K562 (cell line): ENCODE measurements at regions not wholly inside any gene's neighbourhood (a gene's known extent, or its start where the extent isn't known, plus 50 kb on each side); places are given as distances from the start of the nearest gene placed in this dataset.

Experiments
- ATAC-seq: fragments of 200-7000 bp; cut with Tn5 transposase; 3 replicates; pipeline ENCODE4 v1.9.1; 2020; ENCODE audit warnings: moderate library complexity
- BruUV-seq: library from RNA; stranded (reverse); fragments of 400-500 nt; replicated peaks from 2 replicates; lab custom pipeline; 2021; lab: Mats Ljungman, UMichigan
- CTCF ChIA-PET: fragments of 300-600 bp; formaldehyde crosslinking; extraction: SDS; loops from one replicate; lab custom pipeline; 2021; ENCODE audit warnings: low intra/inter-chr PET ratio; lab: Yijun Ruan, JAX
- POLR2A ChIA-PET: fragments of 300-600, 350-650 bp; sonication (Branson Sonifier 250); formaldehyde crosslinking; extraction: SDS; loops from one replicate; lab custom pipeline; 2021; ENCODE audit warnings: antibody characterized with exemption, inconsistent platforms; lab: Yijun Ruan, JAX
- DNase-seq, 4 experiments: peaks; one replicate each; pipeline versions ENCODE4 v3.0.0 to v3.0.0-alpha.2; 2011 to 2018; ENCODE audit warnings: low spot score in 3 of 4, mixed read lengths in 3 of 4; ENCODE audit errors: extremely low read depth in 1 of 4
- FAIRE-seq: peaks from 2 replicates; lab custom pipeline; 2011; peaks lifted over from hg19 to GRCh38; lab: Jason Lieb, UNC
- H2AFZ ChIP-seq: 2 replicates; pipeline ENCODE4 v1.6.0; 2011; ENCODE audit warnings: low read depth, low read length, control low read depth, inconsistent platforms
- H3K27ac ChIP-seq: fragments of 200-600 bp; 3 replicates; pipeline ENCODE4 v1.8.0; 2011; ENCODE audit warnings: low read depth, mild to moderate bottlenecking, control low read depth, inconsistent platforms, low read length, moderate library complexity, mixed read lengths; ENCODE audit errors: extremely low read depth
- H3K27me3 ChIP-seq, 2 experiments: fragments of 300-600 bp in 1 of 2; 2 replicates in 1 of 2; 3 replicates in 1 of 2; pipeline versions ENCODE4 v1.6.0 to v1.8.0; 2011; ENCODE audit warnings: inconsistent platforms in 2 of 2, low read length in 2 of 2, mild to moderate bottlenecking in 1 of 2, mixed read lengths in 1 of 2, moderate library complexity in 1 of 2; ENCODE audit not compliant: control insufficient read depth in 2 of 2, insufficient read depth in 2 of 2
- H3K36me3 ChIP-seq: fragments of 300-600 bp; 3 replicates; pipeline ENCODE4 v1.8.0; 2011; ENCODE audit warnings: mild to moderate bottlenecking, low read length, inconsistent platforms; ENCODE audit not compliant: control insufficient read depth, insufficient read depth
- H3K4me1 ChIP-seq, 2 experiments: fragments of 200-600 bp in 1 of 2; replicated peaks in 1 of 2; 2 replicates in 1 of 2; 3 replicates in 1 of 2; pipeline versions ENCODE4 v1.5.1 to v1.8.0; 2011; ENCODE audit warnings: inconsistent platforms in 2 of 2, low read length in 2 of 2, mild to moderate bottlenecking in 1 of 2, mixed read lengths in 1 of 2, moderate library complexity in 1 of 2; ENCODE audit not compliant: control insufficient read depth in 2 of 2, insufficient read depth in 2 of 2
- H3K4me2 ChIP-seq: 2 replicates; pipeline ENCODE4 v1.6.1; 2011; ENCODE audit warnings: low read length, control low read depth, inconsistent platforms, mixed read lengths; ENCODE audit not compliant: insufficient read depth
- H3K4me3 ChIP-seq: fragments of 200-600 bp; sonication (generic), shearing (Covaris generic); 2 replicates; pipeline ENCODE4 v1.5.1; 2016; ENCODE audit warnings: control low read depth, inconsistent platforms
- H3K79me2 ChIP-seq: fragments of 200-600 bp; 3 replicates; pipeline ENCODE4 v1.8.0; 2011; ENCODE audit warnings: low read length, inconsistent platforms; ENCODE audit not compliant: control insufficient read depth, insufficient read depth
- H3K9ac ChIP-seq, 2 experiments: 2 replicates each; pipeline versions ENCODE4 v1.6.0 to v1.6.1; 2011; ENCODE audit warnings: low read depth in 2 of 2, low read length in 2 of 2, control low read depth in 1 of 2, inconsistent platforms in 1 of 2, mild to moderate bottlenecking in 1 of 2, mixed read lengths in 1 of 2; ENCODE audit not compliant: insufficient read depth in 1 of 2
- H3K9me1 ChIP-seq: one replicate; pipeline ENCODE4 v1.6.0; 2011; ENCODE audit warnings: inconsistent platforms, mild to moderate bottlenecking, low read length, moderate library complexity; ENCODE audit not compliant: control insufficient read depth, insufficient read depth
- H3K9me3 ChIP-seq: replicated peaks from 2 replicates; pipeline ENCODE4 v1.5.1; 2011; ENCODE audit warnings: low read depth, low read length, inconsistent platforms; ENCODE audit not compliant: control insufficient read depth, insufficient read depth
- H4K20me1 ChIP-seq: replicated peaks from 2 replicates; pipeline ENCODE4 v1.6.1; 2011; ENCODE audit warnings: low read length, inconsistent platforms, mixed read lengths; ENCODE audit not compliant: control insufficient read depth, insufficient read depth
- ARID2 ChIP-seq: fragments of 450-650 bp; IDR thresholded peaks from 2 replicates; pipeline ENCODE4 v1.6.1; 2017; ENCODE audit warnings: antibody characterized with exemption, mild to moderate bottlenecking
- FOXJ2 ChIP-seq: fragments of 200-800 bp; sonication (Bioruptor generic); IDR thresholded peaks from 2 replicates; pipeline ENCODE4 v1.6.1; 2016; ENCODE audit warnings: missing genetic modification characterization, missing compliant biosample characterization
- GTF2E2 ChIP-seq: fragments of 200-800 bp; sonication (Bioruptor generic); IDR thresholded peaks from 2 replicates; pipeline ENCODE4 v1.6.1; 2016; ENCODE audit warnings: missing genetic modification characterization, missing compliant biosample characterization
- MCM3 ChIP-seq: fragments of 450-650 bp; IDR thresholded peaks from 2 replicates; pipeline ENCODE4 v1.6.1; 2016
- NCOR1 ChIP-seq: fragments of 450-650 bp; IDR thresholded peaks from 2 replicates; pipeline ENCODE4 v1.6.1; 2016; ENCODE audit warnings: mild to moderate bottlenecking, moderate library complexity
- PTBP1 ChIP-seq: fragments of 200-400 bp; formaldehyde crosslinking; IDR thresholded peaks from 2 replicates; pipeline ENCODE4 v1.6.1; 2017; ENCODE audit warnings: low read depth, low read length
- RBM15 ChIP-seq: fragments of 200-400 bp; formaldehyde crosslinking; IDR thresholded peaks from 2 replicates; pipeline ENCODE4 v1.6.1; 2018; ENCODE audit warnings: mild to moderate bottlenecking, low read length, moderate library complexity; ENCODE audit not compliant: insufficient read depth
- SIN3A ChIP-seq, 2 experiments: fragments of 150-350 bp in 1 of 2; IDR thresholded peaks; 2 replicates each; pipeline ENCODE4 v1.6.1; 2011 to 2016; ENCODE audit warnings: borderline replicate concordance in 2 of 2, low read depth in 2 of 2, low read length in 2 of 2, mild to moderate bottlenecking in 2 of 2, moderate library complexity in 2 of 2; ENCODE audit not compliant: control insufficient read depth in 1 of 2
- TEAD1 ChIP-seq, 2 experiments: fragments of 450-650 bp in 1 of 2; sonication (generic) in 1 of 2; formaldehyde crosslinking; IDR thresholded peaks; 2 replicates each; pipeline versions ENCODE4 v1.4.0 to v1.8.0; 2020 to 2022; ENCODE audit warnings: mild to moderate bottlenecking in 2 of 2, missing genetic modification reagents in 1 of 2
- XRCC3 ChIP-seq: fragments of 450-650 bp; IDR thresholded peaks from 2 replicates; pipeline ENCODE4 v1.6.1; 2017; ENCODE audit warnings: mild to moderate bottlenecking, moderate library complexity
- ZC3H11A ChIP-seq: IDR thresholded peaks from 2 replicates; pipeline ENCODE4 v1.6.1; 2012; ENCODE audit warnings: low read depth, low read length, improper control_type of control experiment
- ZFP36 ChIP-seq: fragments of 150-350 bp; IDR thresholded peaks from 2 replicates; pipeline ENCODE4 v1.6.1; 2018; ENCODE audit warnings: low read length, low read depth; ENCODE audit not compliant: partially characterized antibody
- ZNF644 ChIP-seq: fragments of 200-800 bp; sonication (Bioruptor generic); IDR thresholded peaks from 2 replicates; pipeline ENCODE4 v1.6.1; 2016; ENCODE audit warnings: low read depth, missing genetic modification characterization, missing compliant biosample characterization
- ZNF766 ChIP-seq: fragments of 200-800 bp; sonication (Bioruptor generic); conservative IDR thresholded peaks from 2 replicates; pipeline ENCODE4 v1.6.1; 2016; ENCODE audit warnings: missing genetic modification characterization, missing compliant biosample characterization
- WGBS: fragments of 100-300 bp; shearing (Covaris generic); methylation state at CpG from one replicate; pipeline ENCODE4 v1.1.6; 2016; ENCODE audit warnings: low coverage, mixed read lengths; ENCODE audit not compliant: insufficient coverage; ENCODE audit errors: missing lambda C conversion rate; 5-methylcytosine and 5-hydroxymethylcytosine counted together
- in situ Hi-C: fragments of 300-500 bp; cut with MboI; formaldehyde crosslinking; loops from 4 replicates; pipeline ENCODE4 v1.15.0; 2018; ENCODE audit warnings: inconsistent platforms, mixed read lengths
- intact Hi-C: fragments of 100-400 bp; cut with micrococcal nuclease; formaldehyde crosslinking; loops from 2 replicates; pipeline ENCODE4 v1.14.2; 2022
- TF ChIP-seq, protein P1 (sequence below): conservative IDR thresholded peaks from 2 replicates; pipeline ENCODE4 v1.6.1; 2011; ENCODE audit warnings: low read depth, mild to moderate bottlenecking, low read length; ENCODE audit not compliant: control insufficient read depth
- TF ChIP-seq, protein P2 (sequence below): fragments of 250-450 bp; sonication (Bioruptor Pico); IDR thresholded peaks from 2 replicates; pipeline ENCODE4 v1.6.1; 2021; ENCODE audit warnings: mild to moderate bottlenecking

DNA sequence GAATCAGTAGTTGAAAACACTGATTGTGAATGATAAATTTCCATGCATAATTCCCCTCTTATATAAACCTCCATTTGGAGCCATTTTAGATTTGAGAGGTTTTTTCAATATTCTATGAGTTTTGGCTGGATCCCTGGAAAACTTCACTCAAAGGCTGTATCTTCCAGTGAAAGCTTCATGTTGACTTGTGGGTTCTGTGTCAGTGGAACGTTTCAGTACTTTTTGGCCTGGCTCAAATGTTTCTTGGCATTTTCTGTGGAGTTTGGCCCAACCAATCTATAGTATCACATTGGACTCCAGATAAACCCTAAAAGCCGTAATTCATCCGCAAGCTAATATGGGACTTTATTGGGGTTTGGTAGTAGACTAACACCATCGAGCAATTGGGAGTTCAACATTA lies 172.6 kb upstream of the PRPS1L1 start:
- DNase-seq, result no peak
- H3K4me3 ChIP-seq, result no peak overlapping the region
- H3K27ac ChIP-seq, result no peak overlapping the region
- no peaks in the 10 kb centered on the region for H3K9me3 ChIP-seq
- H3K79me2 ChIP-seq, result no peaks in the 10 kb centered on the region
- 53% methylated on average over 4 of the region's 4 CpGs for WGBS
- H3K36me3 ChIP-seq, result no peaks in the 10 kb centered on the region
- ATAC-seq, result no peak
- no TSS peak for BruUV-seq
- no peak overlapping the region for H3K9ac ChIP-seq
- no peaks in the 10 kb centered on the region for H3K9me1 ChIP-seq
- POLR2A ChIA-PET, result interaction anchor here (0.8 kb wide), 1 partner anchor 11 kb away, joined by 3 read pairs; no protein-coding TSS in a partner anchor
- no peak overlapping the region for H3K4me2 ChIP-seq
- no peaks in the 10 kb centered on the region for H3K4me1 ChIP-seq
- intact Hi-C loops (no loop called here), in situ Hi-C loops (no loop called here)
- TF ChIP-seq ARID2 (no peak), MCM3 (no peak), ZNF766 (no peak), PTBP1 (no peak), TEAD1 (CRISPR knock-in tag; IDR thresholded peaks at IDR 0.05) (no peak), ZFP36 (no peak), XRCC3 (no peak), RBM15 (no peak), SIN3A (IDR thresholded peaks at IDR 0.05; ENCODE audit: borderline replicate concordance in 2 of 2, control insufficient read depth in 1 of 2, low read depth in 2 of 2, low read length in 2 of 2) (no peak), ZNF644 (no peak), GTF2E2 (no peak), FOXJ2 (tag) (no peak), NCOR1 (no peak), ZC3H11A (no peak)
- TF ChIP-seq, protein P1, sequence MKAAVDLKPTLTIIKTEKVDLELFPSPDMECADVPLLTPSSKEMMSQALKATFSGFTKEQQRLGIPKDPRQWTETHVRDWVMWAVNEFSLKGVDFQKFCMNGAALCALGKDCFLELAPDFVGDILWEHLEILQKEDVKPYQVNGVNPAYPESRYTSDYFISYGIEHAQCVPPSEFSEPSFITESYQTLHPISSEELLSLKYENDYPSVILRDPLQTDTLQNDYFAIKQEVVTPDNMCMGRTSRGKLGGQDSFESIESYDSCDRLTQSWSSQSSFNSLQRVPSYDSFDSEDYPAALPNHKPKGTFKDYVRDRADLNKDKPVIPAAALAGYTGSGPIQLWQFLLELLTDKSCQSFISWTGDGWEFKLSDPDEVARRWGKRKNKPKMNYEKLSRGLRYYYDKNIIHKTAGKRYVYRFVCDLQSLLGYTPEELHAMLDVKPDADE, result no peak
- TF ChIP-seq, protein P2, sequence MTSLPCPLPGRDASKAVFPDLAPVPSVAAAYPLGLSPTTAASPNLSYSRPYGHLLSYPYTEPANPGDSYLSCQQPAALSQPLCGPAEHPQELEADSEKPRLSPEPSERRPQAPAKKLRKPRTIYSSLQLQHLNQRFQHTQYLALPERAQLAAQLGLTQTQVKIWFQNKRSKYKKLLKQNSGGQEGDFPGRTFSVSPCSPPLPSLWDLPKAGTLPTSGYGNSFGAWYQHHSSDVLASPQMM (CRISPR knock-in tag), result no peak
- no peaks in the 10 kb centered on the region for H4K20me1 ChIP-seq
- FAIRE-seq, result no peak
- CTCF ChIA-PET, result interaction anchor here (0.7 kb wide), 1 partner anchor 1229 kb away, joined by 3 read pairs; no protein-coding TSS in a partner anchor
- H2AFZ ChIP-seq, result peak overlapping the region; percentile 35
- no peaks in the 10 kb centered on the region for H3K27me3 ChIP-seq
